Right ventricle myocardium inferior (tissue), 1 donor: ENCODE measurements at regions not wholly inside any gene's neighbourhood (a gene's known extent, or its start where the extent isn't known, plus 50 kb on each side); places are given as distances from the start of the nearest gene placed in this dataset.

Source experiments
- ATAC-seq: fragments of 200-7000 bp; cut with Tn5 transposase; one replicate; pipeline ENCODE4 v1.9.1; 2020; ENCODE audit warnings: mild to moderate bottlenecking, moderate library complexity
- DNase-seq: peaks from one replicate; pipeline ENCODE4 v3.0.0; 2021; ENCODE audit errors: missing footprints
- intact Hi-C: fragments of 100-400 bp; cut with DNase I; formaldehyde crosslinking; loops from one replicate; pipeline ENCODE4 v1.11.0; 2022
- donor health status: DM: no; HTN: yes; CAD: no; lungs with severe emphysema.

- intact Hi-C loops, result no loop called here
- peak; percentile 42 for ATAC-seq
- DNase-seq, result no peak
Observed at GRCh38 chr11:29333993-29334775, 682.6 kb downstream of the KCNA4 start.

GRCh38 chr11:29331451-29332010 lies 685.3 kb downstream of the KCNA4 start:
- no peak for ATAC-seq
- intact Hi-C loops, result no loop called here
- DNase-seq, result no peak

- intact Hi-C loops, result loop anchor here (5.0 kb wide), 1 partner anchor 1632 kb away; no protein-coding TSS in a partner anchor
- ATAC-seq (no peak), DNase-seq (no peak)
Observed at GRCh38 chr11:29328961-29329441, 687.8 kb downstream of the KCNA4 start.

GRCh38 chr11:29327891-29328290 lies 688.9 kb downstream of the KCNA4 start:
- intact Hi-C loops, result loop anchor here (5.0 kb wide), 1 partner anchor 1631 kb away; no protein-coding TSS in a partner anchor
- no peak for DNase-seq

GRCh38 chr11:29326757-29327156 lies 690.1 kb downstream of the KCNA4 start:
- intact Hi-C loops, result loop anchor here (5.0 kb wide), 1 partner anchor 1629 kb away; no protein-coding TSS in a partner anchor
- DNase-seq (no peak), ATAC-seq (no peak)

More at GRCh38 chr11:29327891-29328290, 688.9 kb downstream of the KCNA4 start:
- ATAC-seq, result no peak

GRCh38 chr11:29324328-29324727 lies 692.5 kb downstream of the KCNA4 start:
- no peak for ATAC-seq
- intact Hi-C loops, result no loop called here
- no peak for DNase-seq

- DNase-seq, result no peak
- intact Hi-C loops, result no loop called here
- no peak for ATAC-seq
Observed at GRCh38 chr11:29321293-29322132, 695.3 kb downstream of the KCNA4 start.

- intact Hi-C loops, result no loop called here
- DNase-seq (no peak), ATAC-seq (no peak)
Observed at GRCh38 chr11:29320196-29320595, 696.6 kb downstream of the KCNA4 start.

GRCh38 chr11:29319210-29319609 lies 697.6 kb downstream of the KCNA4 start:
- ATAC-seq (no peak), DNase-seq (no peak)
- intact Hi-C loops, result no loop called here

GRCh38 chr11:29318134-29318845 lies 698.5 kb downstream of the KCNA4 start:
- no peak for DNase-seq
- no peak for ATAC-seq
- intact Hi-C loops, result no loop called here

GRCh38 chr11:29317694-29318093 lies 699.1 kb downstream of the KCNA4 start:
- intact Hi-C loops, result no loop called here
- DNase-seq (no peak), ATAC-seq (no peak)

- no peak for ATAC-seq
- no peak for DNase-seq
- intact Hi-C loops, result no loop called here
Observed at GRCh38 chr11:29315275-29315674, 701.6 kb downstream of the KCNA4 start.

GRCh38 chr11:29314211-29314610 lies 702.6 kb downstream of the KCNA4 start:
- intact Hi-C loops, result no loop called here
- DNase-seq (no peak), ATAC-seq (no peak)

GRCh38 chr11:29312812-29313211 lies 704.0 kb downstream of the KCNA4 start:
- DNase-seq (no peak), ATAC-seq (no peak)
- intact Hi-C loops, result no loop called here

- no peak for ATAC-seq
- no peak for DNase-seq
- intact Hi-C loops, result no loop called here
Observed at GRCh38 chr11:29310725-29311342, 706.0 kb downstream of the KCNA4 start.

GRCh38 chr11:29309992-29310391 lies 706.8 kb downstream of the KCNA4 start:
- DNase-seq (no peak), ATAC-seq (no peak)

GRCh38 chr11:29306527-29306926 lies 710.3 kb downstream of the KCNA4 start:
- DNase-seq (no peak), ATAC-seq (no peak)
- intact Hi-C loops, result no loop called here

More at GRCh38 chr11:29309992-29310391, 706.8 kb downstream of the KCNA4 start:
- intact Hi-C loops, result no loop called here

- DNase-seq, result no peak
- ATAC-seq, result no peak
Observed at GRCh38 chr11:29305456-29306232, 711.2 kb downstream of the KCNA4 start.

More at GRCh38 chr11:29305456-29306232, 711.2 kb downstream of the KCNA4 start:
- intact Hi-C loops, result no loop called here
